ENCODE measurements at regions not wholly inside any gene's neighbourhood (a gene's known extent, or its start where the extent isn't known, plus 50 kb on each side); places are given as distances from the start of the nearest gene placed in this dataset.
"Not testable (repeated sequence)": the region's sequence is repeated elsewhere in the genome, so short reads cannot be mapped to it uniquely, and the experiment has no call there.

GRCh38 chr20:30405585-30405984 lies 851.9 kb upstream of the DEFB115 start:
- H3K27ac ChIP-seq (ENCODE audit: low read length); H3K9me3 ChIP-seq (ENCODE audit: control insufficient read depth, low read depth, low read length); H3K4me3 ChIP-seq (ENCODE audit: low read length); H3K27me3 ChIP-seq (ENCODE audit: control insufficient read depth, insufficient read depth, low read length); H3K4me1 ChIP-seq (ENCODE audit: control insufficient read depth, low read depth, low read length); H3K36me3 ChIP-seq (ENCODE audit: control insufficient read depth, low read depth, low read length); H3K9ac ChIP-seq (ENCODE audit: low read length): not testable (repeated sequence)

GRCh38 chr20:30406370-30406769 lies 851.1 kb upstream of the DEFB115 start:
- H3K4me1 ChIP-seq (ENCODE audit: control insufficient read depth, low read depth, low read length); H3K27me3 ChIP-seq (ENCODE audit: control insufficient read depth, insufficient read depth, low read length); H3K27ac ChIP-seq (ENCODE audit: low read length); H3K36me3 ChIP-seq (ENCODE audit: control insufficient read depth, low read depth, low read length); H3K9me3 ChIP-seq (ENCODE audit: control insufficient read depth, low read depth, low read length); H3K4me3 ChIP-seq (ENCODE audit: low read length); H3K9ac ChIP-seq (ENCODE audit: low read length): not testable (repeated sequence)

DNA sequence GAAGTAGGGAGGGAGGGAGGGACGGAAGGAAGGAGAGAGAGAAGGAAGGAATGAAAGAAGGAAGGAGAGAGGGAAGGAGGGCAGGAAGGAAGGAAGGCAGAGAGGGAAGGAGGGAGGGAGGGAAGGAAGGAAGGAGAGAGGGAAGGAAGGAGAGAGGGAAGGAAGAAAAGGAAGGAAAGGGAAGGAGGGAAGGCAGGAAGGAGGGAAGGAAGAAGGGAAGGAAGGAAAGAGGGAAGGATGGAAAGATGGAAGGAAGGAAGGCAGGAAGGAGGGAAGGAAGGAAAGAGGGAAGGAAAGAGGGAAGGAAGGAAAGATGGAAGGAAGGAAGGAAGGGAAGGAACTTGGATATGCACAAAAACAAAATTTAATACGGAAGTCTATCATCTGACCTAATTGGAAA lies 844.5 kb upstream of the DEFB115 start:
- H3K4me3 ChIP-seq (ENCODE audit: low read length) = no peak overlapping the region
- no peaks in the 10 kb centered on the region for H3K36me3 ChIP-seq (ENCODE audit: control insufficient read depth, low read depth, low read length)
- H3K9ac ChIP-seq (ENCODE audit: low read length) = no peak overlapping the region
- H3K4me1 ChIP-seq (ENCODE audit: control insufficient read depth, low read depth, low read length) = no peaks in the 10 kb centered on the region
- H3K27ac ChIP-seq (ENCODE audit: low read length) = no peak overlapping the region
- H3K27me3 ChIP-seq (ENCODE audit: control insufficient read depth, insufficient read depth, low read length) = no peaks in the 10 kb centered on the region
- no peaks in the 10 kb centered on the region for H3K9me3 ChIP-seq (ENCODE audit: control insufficient read depth, low read depth, low read length)

GRCh38 chr20:30417387-30417786 lies 840.1 kb upstream of the DEFB115 start:
- not testable (repeated sequence) for H3K4me1 ChIP-seq (ENCODE audit: control insufficient read depth, low read depth, low read length); H3K27me3 ChIP-seq (ENCODE audit: control insufficient read depth, insufficient read depth, low read length); H3K27ac ChIP-seq (ENCODE audit: low read length); H3K36me3 ChIP-seq (ENCODE audit: control insufficient read depth, low read depth, low read length); H3K9me3 ChIP-seq (ENCODE audit: control insufficient read depth, low read depth, low read length); H3K9ac ChIP-seq (ENCODE audit: low read length); H3K4me3 ChIP-seq (ENCODE audit: low read length)

GRCh38 chr20:30418378-30418777 lies 839.1 kb upstream of the DEFB115 start:
- not testable (repeated sequence) for H3K9ac ChIP-seq (ENCODE audit: low read length); H3K36me3 ChIP-seq (ENCODE audit: control insufficient read depth, low read depth, low read length); H3K27me3 ChIP-seq (ENCODE audit: control insufficient read depth, insufficient read depth, low read length); H3K9me3 ChIP-seq (ENCODE audit: control insufficient read depth, low read depth, low read length); H3K27ac ChIP-seq (ENCODE audit: low read length); H3K4me3 ChIP-seq (ENCODE audit: low read length); H3K4me1 ChIP-seq (ENCODE audit: control insufficient read depth, low read depth, low read length)

DNA sequence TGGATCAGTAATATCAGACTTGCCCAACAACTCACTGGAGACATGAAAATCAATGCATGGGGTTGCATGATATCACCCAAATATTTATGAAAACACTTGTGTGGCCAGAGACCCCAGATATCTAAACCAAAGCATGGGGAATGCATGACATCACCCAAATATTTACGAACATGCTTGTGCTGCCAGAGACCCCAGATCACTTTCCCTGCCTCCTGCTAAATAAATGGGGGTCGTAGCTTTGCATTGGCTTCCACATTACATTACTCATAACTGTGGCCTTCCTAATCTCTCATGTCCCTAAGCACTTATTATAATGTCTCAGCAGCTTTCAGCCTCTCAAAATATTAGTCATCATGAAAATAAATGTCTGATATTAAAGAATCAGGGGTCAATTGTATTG lies 838.0 kb upstream of the DEFB115 start:
- peaks cover 4% of the 10 kb centered on the region for H3K4me1 ChIP-seq (ENCODE audit: control insufficient read depth, low read depth, low read length)
- no peak overlapping the region for H3K9ac ChIP-seq (ENCODE audit: low read length)
- H3K36me3 ChIP-seq (ENCODE audit: control insufficient read depth, low read depth, low read length) = no peaks in the 10 kb centered on the region
- H3K27ac ChIP-seq (ENCODE audit: low read length) = no peak overlapping the region
- H3K4me3 ChIP-seq (ENCODE audit: low read length) = no peak overlapping the region
- H3K9me3 ChIP-seq (ENCODE audit: control insufficient read depth, low read depth, low read length) = peaks cover 2% of the 10 kb centered on the region
- no peaks in the 10 kb centered on the region for H3K27me3 ChIP-seq (ENCODE audit: control insufficient read depth, insufficient read depth, low read length)

GRCh38 chr20:30419871-30420420 lies 837.5 kb upstream of the DEFB115 start:
- H3K4me1 ChIP-seq (ENCODE audit: control insufficient read depth, low read depth, low read length); H3K27ac ChIP-seq (ENCODE audit: low read length); H3K9ac ChIP-seq (ENCODE audit: low read length); H3K27me3 ChIP-seq (ENCODE audit: control insufficient read depth, insufficient read depth, low read length); H3K9me3 ChIP-seq (ENCODE audit: control insufficient read depth, low read depth, low read length); H3K36me3 ChIP-seq (ENCODE audit: control insufficient read depth, low read depth, low read length); H3K4me3 ChIP-seq (ENCODE audit: low read length): not testable (repeated sequence)

Measured in iPS-18a (cell line).